ENCODE measurements at regions not wholly inside any gene's neighbourhood (a gene's known extent, or its start where the extent isn't known, plus 50 kb on each side); places are given as distances from the start of the nearest gene placed in this dataset.

- H3K27me3 Mint-ChIP-seq, result peaks cover 18 to 28% of the 10 kb centered on the region in 2 donors
- no peak for DNase-seq (ENCODE audit: low spot score)
- peak in 1 of 2 donors; percentile 24 for ATAC-seq
- no peak overlapping the region for H3K4me3 Mint-ChIP-seq
- no peaks in the 10 kb centered on the region for H3K4me1 Mint-ChIP-seq (ENCODE audit: low read depth in 2 of 2)
- H3K36me3 Mint-ChIP-seq, result no peaks in the 10 kb centered on the region
- H3K9me3 Mint-ChIP-seq, result no peaks in the 10 kb centered on the region
- no peak overlapping the region for H3K27ac Mint-ChIP-seq
Measured at GRCh38 chr16:54595621-54596020, 309.0 kb upstream of the IRX3 start.

GRCh38 chr16:54594601-54595391 lies 308.2 kb upstream of the IRX3 start:
- no peaks in the 10 kb centered on the region for H3K36me3 Mint-ChIP-seq

GRCh38 chr16:54591816-54592246 lies 305.2 kb upstream of the IRX3 start:
- DNase-seq (ENCODE audit: low spot score), result no peak
- Mint-ChIP-seq H3K4me3 (no peak overlapping the region), H3K4me1 (ENCODE audit: low read depth in 2 of 2) (no peaks in the 10 kb centered on the region), H3K27ac (no peak overlapping the region), H3K27me3 (peaks cover 29 to 40% of the 10 kb centered on the region in 2 donors), H3K36me3 (no peaks in the 10 kb centered on the region), H3K9me3 (no peaks in the 10 kb centered on the region)
- no peak for ATAC-seq

More at GRCh38 chr16:54594601-54595391, 308.2 kb upstream of the IRX3 start:
- no peak overlapping the region for H3K4me3 Mint-ChIP-seq
- no peaks in the 10 kb centered on the region for H3K4me1 Mint-ChIP-seq (ENCODE audit: low read depth in 2 of 2)
- H3K27ac Mint-ChIP-seq, result no peak overlapping the region
- H3K9me3 Mint-ChIP-seq, result no peaks in the 10 kb centered on the region
- no peak for DNase-seq (ENCODE audit: low spot score)
- peaks cover 20 to 28% of the 10 kb centered on the region in 2 donors for H3K27me3 Mint-ChIP-seq
- ATAC-seq, result no peak

GRCh38 chr16:54590836-54591235 lies 304.2 kb upstream of the IRX3 start:
- H3K27ac Mint-ChIP-seq, result no peak overlapping the region
- H3K4me3 Mint-ChIP-seq, result no peak overlapping the region
- DNase-seq (ENCODE audit: low spot score) (no peak), ATAC-seq (no peak)
- no peaks in the 10 kb centered on the region for H3K36me3 Mint-ChIP-seq
- no peaks in the 10 kb centered on the region for H3K4me1 Mint-ChIP-seq (ENCODE audit: low read depth in 2 of 2)
- H3K27me3 Mint-ChIP-seq, result peaks cover 23 to 34% of the 10 kb centered on the region in 2 donors
- no peaks in the 10 kb centered on the region for H3K9me3 Mint-ChIP-seq

DNA sequence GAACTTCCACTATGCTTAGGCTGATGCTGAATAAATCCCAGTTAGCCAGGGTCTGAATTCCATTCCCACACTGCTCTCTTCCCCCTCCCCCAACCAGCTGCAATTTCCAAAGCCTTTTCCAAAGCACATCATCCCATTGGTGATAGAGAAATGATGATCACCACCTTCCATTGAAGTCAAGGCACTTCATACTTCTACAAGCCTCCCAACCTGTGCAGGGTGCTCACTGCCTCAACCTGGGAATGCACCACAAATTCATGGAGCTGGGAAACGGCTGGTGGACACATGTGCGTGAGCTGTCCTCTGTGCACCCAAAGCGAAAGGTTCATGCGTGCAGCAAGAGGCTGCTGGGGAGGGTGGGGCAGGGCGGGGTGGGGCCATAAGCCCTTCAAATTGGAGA lies 302.7 kb upstream of the IRX3 start:
- H3K36me3 Mint-ChIP-seq, result no peaks in the 10 kb centered on the region
- no peaks in the 10 kb centered on the region for H3K9me3 Mint-ChIP-seq
- ATAC-seq, result no peak
- peaks cover 19 to 24% of the 10 kb centered on the region in 2 donors for H3K27me3 Mint-ChIP-seq
- H3K4me3 Mint-ChIP-seq, result no peak overlapping the region
- no peaks in the 10 kb centered on the region for H3K4me1 Mint-ChIP-seq (ENCODE audit: low read depth in 2 of 2)
- DNase-seq (ENCODE audit: low spot score), result no peak
- H3K27ac Mint-ChIP-seq, result no peak overlapping the region

DNA sequence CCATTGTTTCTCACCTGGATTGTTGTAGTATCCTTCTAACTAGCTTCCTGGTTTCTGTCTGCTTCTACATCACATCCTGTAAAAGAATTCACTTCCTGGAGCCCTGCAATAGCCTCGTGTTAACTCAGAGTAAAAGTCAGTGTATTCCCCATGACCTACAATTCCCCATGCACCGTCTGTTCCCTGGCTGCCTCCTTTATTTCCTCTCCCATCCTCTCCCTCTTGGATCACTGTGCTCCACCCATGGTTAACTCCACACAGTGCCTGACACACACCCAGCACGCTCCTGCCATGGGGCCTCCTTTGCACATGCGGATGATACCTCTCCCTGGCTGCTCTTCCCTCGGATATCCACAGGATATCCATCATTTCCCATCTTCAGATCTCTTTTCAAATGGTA lies 301.4 kb upstream of the IRX3 start:
- no peak for DNase-seq (ENCODE audit: low spot score)
- no peak overlapping the region for H3K4me3 Mint-ChIP-seq
- H3K36me3 Mint-ChIP-seq, result no peaks in the 10 kb centered on the region
- ATAC-seq, result peak in 1 of 2 donors; percentile 28
- H3K4me1 Mint-ChIP-seq (ENCODE audit: low read depth in 2 of 2), result no peaks in the 10 kb centered on the region
- H3K9me3 Mint-ChIP-seq, result no peaks in the 10 kb centered on the region
- H3K27ac Mint-ChIP-seq, result no peak overlapping the region
- H3K27me3 Mint-ChIP-seq, result peaks cover 19 to 24% of the 10 kb centered on the region in 2 donors

DNA sequence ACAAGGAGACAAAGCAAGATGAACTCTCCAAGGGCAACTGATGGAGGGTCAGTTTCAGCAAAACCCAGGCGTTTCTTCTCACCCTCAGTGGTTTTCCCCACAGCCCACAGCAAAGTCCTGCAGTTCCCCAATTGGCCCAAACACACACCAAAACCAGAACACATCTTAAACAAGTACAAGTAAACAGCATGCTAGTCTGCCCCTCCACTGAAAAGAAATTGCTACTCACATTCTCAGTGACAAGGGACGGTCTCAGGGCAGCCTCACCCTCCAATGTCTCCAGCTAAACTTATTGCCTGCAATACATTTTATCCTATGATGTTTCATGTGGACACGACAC lies 300.6 kb upstream of the IRX3 start:
- Mint-ChIP-seq H3K9me3 (no peaks in the 10 kb centered on the region), H3K36me3 (no peaks in the 10 kb centered on the region), H3K27ac (no peak overlapping the region), H3K4me1 (ENCODE audit: low read depth in 2 of 2) (no peaks in the 10 kb centered on the region), H3K4me3 (no peak overlapping the region), H3K27me3 (peaks cover 19 to 24% of the 10 kb centered on the region in 2 donors)
- DNase-seq (ENCODE audit: low spot score) (no peak), ATAC-seq (no peak)

- no peaks in the 10 kb centered on the region for H3K4me1 Mint-ChIP-seq (ENCODE audit: low read depth in 2 of 2)
- H3K27me3 Mint-ChIP-seq, result peaks cover 19 to 23% of the 10 kb centered on the region in 2 donors
- DNase-seq (ENCODE audit: low spot score), result no peak
- H3K27ac Mint-ChIP-seq, result no peak overlapping the region
- no peaks in the 10 kb centered on the region for H3K9me3 Mint-ChIP-seq
- H3K4me3 Mint-ChIP-seq, result no peak overlapping the region
- no peaks in the 10 kb centered on the region for H3K36me3 Mint-ChIP-seq
- ATAC-seq, result no peak
Measured at GRCh38 chr16:54586474-54587175, 300.0 kb upstream of the IRX3 start.

DNA sequence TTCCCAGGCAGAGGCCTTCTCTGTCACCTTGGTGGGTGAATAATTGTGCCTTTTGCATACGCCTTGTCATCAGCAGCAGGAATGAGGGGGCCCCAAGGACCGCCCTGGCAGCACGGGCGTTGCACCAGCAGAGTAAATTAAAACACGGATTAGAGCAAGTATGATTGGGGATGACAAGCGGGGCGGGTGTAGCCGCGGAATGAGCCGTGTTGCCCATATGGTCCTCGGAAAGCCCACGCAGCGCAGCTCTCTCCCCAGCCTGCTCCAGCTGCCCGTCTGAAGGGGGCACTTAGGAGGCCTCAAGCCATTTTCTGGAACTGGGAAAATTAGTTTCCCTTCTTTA lies 299.4 kb upstream of the IRX3 start:
- no peak for DNase-seq (ENCODE audit: low spot score)
- no peak overlapping the region for H3K27ac Mint-ChIP-seq
- H3K4me3 Mint-ChIP-seq, result no peak overlapping the region
- H3K9me3 Mint-ChIP-seq, result no peaks in the 10 kb centered on the region
- ATAC-seq, result no peak
- H3K36me3 Mint-ChIP-seq, result no peaks in the 10 kb centered on the region
- H3K27me3 Mint-ChIP-seq, result peaks cover 16 to 19% of the 10 kb centered on the region in 2 donors
- no peaks in the 10 kb centered on the region for H3K4me1 Mint-ChIP-seq (ENCODE audit: low read depth in 2 of 2)

DNA sequence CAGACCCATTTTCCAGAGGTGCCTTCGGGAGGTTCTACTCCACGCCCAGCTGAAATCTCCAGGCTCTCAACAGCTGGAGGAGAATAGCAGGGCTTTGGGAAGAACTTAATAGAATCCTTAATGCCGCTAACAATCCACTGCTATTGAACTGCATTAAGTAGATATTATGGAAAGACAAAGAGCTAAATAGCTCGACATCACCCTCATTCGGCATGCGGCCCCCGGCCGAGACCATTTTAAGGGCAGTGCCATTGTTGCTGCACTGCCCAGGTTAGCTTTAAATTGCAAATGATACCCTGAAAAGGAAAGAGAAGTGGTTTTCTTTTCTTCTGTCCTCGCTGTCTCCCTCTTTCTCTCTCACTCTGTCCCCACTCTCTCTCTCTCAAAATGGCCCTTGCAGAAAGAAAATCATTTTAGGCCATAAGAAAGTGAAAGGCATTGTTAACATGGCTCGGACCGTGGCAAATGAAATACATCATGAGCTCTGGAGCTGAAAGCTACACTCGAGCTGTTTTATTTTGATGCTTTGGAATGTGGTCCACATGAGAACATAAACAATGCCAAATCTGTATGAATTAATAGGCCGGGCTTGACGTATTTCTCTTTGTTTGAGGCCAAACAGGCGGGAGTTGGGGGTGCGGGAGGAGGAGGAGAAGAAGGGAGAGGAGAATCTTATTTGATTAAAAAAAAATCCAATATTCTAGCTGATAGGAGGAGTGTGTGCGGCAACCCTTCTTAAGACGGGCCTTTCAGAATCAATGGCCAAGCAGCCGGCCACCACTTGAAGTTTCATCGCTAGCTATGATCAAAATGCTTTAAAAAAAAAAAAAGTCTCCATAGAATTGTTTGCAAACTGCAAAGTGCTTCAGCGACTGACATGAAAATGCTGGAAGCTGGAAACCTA lies 298.8 kb upstream of the IRX3 start:
- ATAC-seq (no peak), DNase-seq (ENCODE audit: low spot score) (no peak)
- no peaks in the 10 kb centered on the region for H3K4me1 Mint-ChIP-seq (ENCODE audit: low read depth in 2 of 2)
- H3K36me3 Mint-ChIP-seq, result no peaks in the 10 kb centered on the region
- peaks cover 13 to 16% of the 10 kb centered on the region in 2 donors for H3K27me3 Mint-ChIP-seq
- no peak overlapping the region for H3K27ac Mint-ChIP-seq
- H3K4me3 Mint-ChIP-seq, result no peak overlapping the region
- no peaks in the 10 kb centered on the region for H3K9me3 Mint-ChIP-seq

- Mint-ChIP-seq H3K27me3 (peaks cover 11 to 16% of the 10 kb centered on the region in 2 donors), H3K9me3 (no peaks in the 10 kb centered on the region), H3K4me3 (no peak overlapping the region), H3K36me3 (no peaks in the 10 kb centered on the region), H3K27ac (no peak overlapping the region), H3K4me1 (ENCODE audit: low read depth in 2 of 2) (no peaks in the 10 kb centered on the region)
- DNase-seq (ENCODE audit: low spot score) (no peak), ATAC-seq (no peak)
Measured at GRCh38 chr16:54584121-54584520, 297.5 kb upstream of the IRX3 start.

DNA sequence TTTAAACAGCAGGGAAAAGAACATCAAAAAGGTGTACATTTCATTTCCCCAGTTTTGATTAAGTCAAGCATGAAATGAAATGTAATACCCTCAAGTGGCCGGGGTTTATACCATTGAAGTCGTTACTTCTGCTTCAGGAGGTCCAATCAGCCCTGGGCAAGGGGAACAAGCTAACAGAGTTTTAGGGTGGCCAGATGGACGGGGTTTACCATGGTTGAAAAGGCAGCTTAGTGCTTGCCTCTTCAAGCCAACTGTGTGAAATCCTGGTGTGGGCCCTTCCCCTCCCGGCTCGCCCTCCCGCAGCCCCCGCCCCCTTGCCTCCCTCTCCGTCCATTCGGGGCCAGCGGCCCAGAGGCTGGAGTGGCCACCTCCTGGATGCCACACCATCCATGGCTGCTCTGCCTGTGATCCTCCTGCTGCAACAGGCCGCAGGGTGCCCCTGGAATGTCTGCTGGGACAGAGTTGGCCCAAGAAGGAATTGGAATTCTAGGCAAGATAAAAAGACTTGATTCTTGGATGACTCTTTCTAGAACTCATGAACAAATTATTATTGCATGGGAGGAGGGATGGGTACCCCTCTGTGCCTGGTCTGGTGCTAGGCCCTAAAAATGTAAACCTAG lies 296.2 kb upstream of the IRX3 start:
- Mint-ChIP-seq H3K36me3 (no peaks in the 10 kb centered on the region), H3K4me3 (no peak overlapping the region), H3K27me3 (peaks cover 9 to 17% of the 10 kb centered on the region in 2 donors), H3K27ac (no peak overlapping the region), H3K4me1 (ENCODE audit: low read depth in 2 of 2) (no peaks in the 10 kb centered on the region), H3K9me3 (no peaks in the 10 kb centered on the region)
- no peak for ATAC-seq
- no peak for DNase-seq (ENCODE audit: low spot score)

- no peak for ATAC-seq
- H3K27ac Mint-ChIP-seq, result no peak overlapping the region
- no peak for DNase-seq (ENCODE audit: low spot score)
- H3K36me3 Mint-ChIP-seq, result no peaks in the 10 kb centered on the region
- no peaks in the 10 kb centered on the region for H3K9me3 Mint-ChIP-seq
- no peaks in the 10 kb centered on the region for H3K4me1 Mint-ChIP-seq (ENCODE audit: low read depth in 2 of 2)
- no peak overlapping the region for H3K4me3 Mint-ChIP-seq
- peaks cover 19 to 37% of the 10 kb centered on the region in 2 donors for H3K27me3 Mint-ChIP-seq
Measured at GRCh38 chr16:54579106-54579728, 292.6 kb upstream of the IRX3 start.

Measured in natural killer cell treated with Interleukin-12 subunit alpha and Interleukin-12 subunit beta and Interleukin-15 and Interleukin-18, amount 100 ng/mL, for 72 hours (primary cell).